ENCODE measurements at regions not wholly inside any gene's neighbourhood (a gene's known extent, or its start where the extent isn't known, plus 50 kb on each side); places are given as distances from the start of the nearest gene placed in this dataset.

- TF ChIP-seq POLR2AphosphoS5 (IDR thresholded peaks at IDR 0.05; ENCODE audit: low read depth, low read length) = no peak
- TF ChIP-seq TAF1 (IDR thresholded peaks at IDR 0.05; ENCODE audit: low read depth, low read length) = no peak
- TF ChIP-seq POLR2A (IDR thresholded peaks at IDR 0.05; ENCODE audit: low read depth, low read length) = no peak
- no peak for TF ChIP-seq PAX5 (IDR thresholded peaks at IDR 0.05; ENCODE audit: insufficient read depth, low read length, severe bottlenecking)
Observed at GRCh38 chr7:131621652-131622051, 65.2 kb upstream of the PODXL start.
